Esophagus mucosa (tissue), 1 donor: ENCODE measurements at regions not wholly inside any gene's neighbourhood (a gene's known extent, or its start where the extent isn't known, plus 50 kb on each side); places are given as distances from the start of the nearest gene placed in this dataset.
A peak's percentile ranks its signal among the peaks of the same experiment; 100 is the strongest.
"Not testable (repeated sequence)": the region's sequence is repeated elsewhere in the genome, so short reads cannot be mapped to it uniquely, and the experiment has no call there.

Experiments used
- ATAC-seq: fragments of 200-7000 bp; cut with Tn5 transposase; one replicate; pipeline ENCODE4 v1.9.1; 2020
- donor health status: DM: yes; HTN: yes; CAD: no.

DNA sequence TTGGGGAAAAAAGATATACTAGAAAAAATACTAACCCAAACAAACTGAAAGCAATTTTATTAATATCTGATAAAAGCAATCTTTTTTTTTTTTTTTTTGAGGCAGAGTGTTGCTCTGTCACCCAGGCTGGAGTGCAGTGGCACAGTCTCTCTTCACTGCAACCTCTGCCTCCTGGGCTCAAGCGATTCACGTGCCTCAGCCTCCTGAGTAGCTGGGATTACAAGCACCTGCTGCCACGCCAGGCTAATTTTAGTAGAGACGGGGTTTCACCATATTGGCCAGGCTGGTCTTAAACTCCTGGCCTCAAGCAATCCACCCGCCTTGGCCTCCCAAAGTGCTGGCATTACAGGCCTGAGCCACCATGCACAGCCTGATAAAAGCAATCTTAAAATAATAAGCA is 467.5 kb upstream of the TNC start:
- not testable (repeated sequence) for ATAC-seq

DNA sequence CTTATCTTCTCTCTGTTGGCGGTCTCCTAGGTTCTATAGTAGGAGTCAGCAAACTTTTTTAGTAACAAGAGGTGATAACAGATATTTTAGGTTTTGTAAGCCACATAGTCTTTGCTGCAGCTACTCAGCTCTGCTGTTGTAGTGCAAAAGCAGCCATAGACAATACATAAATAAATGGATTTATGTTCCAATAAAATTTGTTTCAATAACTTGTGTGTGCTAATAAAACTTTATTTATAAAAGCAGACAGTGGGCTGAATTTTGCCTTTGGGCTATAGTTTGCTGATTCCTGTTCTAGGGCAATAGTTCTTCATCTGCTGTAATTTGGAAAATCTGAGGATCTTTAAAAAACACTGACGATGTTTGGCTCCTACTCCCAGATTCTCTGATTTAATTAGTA is 469.4 kb upstream of the TNC start:
- no peak for ATAC-seq

DNA sequence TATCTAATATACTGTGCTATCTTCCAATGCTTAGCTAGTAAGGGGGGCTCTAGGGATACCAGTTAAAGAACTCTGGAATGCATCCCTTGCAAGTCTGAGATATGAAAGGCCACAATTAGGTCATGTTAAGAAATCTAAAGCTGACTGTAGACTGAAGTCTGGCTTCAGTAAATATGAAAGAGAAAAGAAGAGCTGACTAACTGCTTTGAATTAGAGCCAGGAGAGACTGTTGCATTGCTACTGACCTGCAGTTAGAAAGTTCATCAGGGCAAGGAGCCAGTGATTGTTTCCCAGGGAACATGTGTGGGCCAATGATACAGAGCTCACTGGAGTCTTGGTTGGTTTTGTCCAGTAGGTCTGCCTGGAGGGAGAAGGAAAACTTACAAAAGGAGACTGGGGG is 472.1 kb upstream of the TNC start:
- peak; percentile 67 for ATAC-seq

DNA sequence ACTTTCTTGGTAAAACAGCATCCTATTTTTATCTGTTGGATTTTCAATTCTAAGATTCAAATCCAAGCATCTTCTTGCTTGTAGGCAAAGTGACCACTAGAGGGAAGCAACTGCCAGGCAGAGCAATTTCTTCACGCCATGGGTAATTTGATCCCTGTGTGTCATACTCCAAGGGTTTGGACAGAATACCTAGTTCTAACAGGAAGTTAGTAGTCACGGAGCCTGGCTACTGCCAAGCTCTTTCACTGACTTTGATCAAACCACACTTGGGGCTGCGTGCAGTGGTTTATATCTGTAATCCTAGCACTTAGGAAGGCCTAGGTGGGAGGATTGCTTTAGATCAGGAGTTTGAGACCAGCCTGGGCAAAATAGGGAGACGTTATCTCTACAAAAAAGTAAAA is 473.6 kb upstream of the TNC start:
- peak; percentile 95 for ATAC-seq

DNA sequence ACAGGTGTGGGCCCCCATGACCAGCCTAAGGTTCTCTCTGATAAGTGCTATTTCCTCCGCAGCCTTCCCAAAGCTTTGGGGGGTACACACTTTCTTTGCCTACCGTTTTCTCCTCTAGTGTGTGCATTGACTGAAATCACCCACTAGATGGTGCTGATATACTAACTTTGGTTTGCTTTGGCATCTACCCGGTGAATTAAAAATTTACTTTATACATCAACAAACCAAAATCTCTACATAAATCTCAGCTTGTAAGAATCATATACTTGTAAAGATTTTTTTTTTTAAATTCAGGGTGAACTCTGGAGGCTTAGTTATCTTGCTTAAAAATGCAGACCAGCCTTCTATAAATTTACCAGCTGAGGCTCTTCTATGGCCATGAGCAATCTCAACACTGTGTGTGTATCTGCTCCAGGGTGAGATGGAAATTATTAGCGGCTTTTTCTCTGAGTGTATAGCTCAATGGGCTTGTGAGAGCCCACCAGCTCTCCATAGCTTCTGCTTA is 475.7 kb upstream of the TNC start:
- ATAC-seq: no peak

DNA sequence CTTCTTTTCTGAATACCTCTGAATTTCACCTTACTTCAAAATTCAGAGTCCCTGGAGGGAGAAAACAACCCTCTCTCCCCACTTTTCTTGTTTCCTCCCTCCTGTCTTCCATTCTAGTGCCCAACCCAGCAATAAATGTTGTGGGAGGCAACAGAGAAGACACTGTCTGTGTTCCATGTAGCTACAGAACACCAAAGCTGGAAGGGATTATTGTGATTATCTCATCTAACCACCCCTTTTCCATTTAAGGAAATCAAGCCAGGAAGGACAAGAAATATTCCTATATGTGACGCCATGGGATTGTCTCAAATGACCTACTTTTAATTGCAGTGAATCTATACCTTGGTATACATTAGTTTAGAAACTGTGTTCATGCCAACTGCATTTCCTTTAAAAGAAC is 476.6 kb upstream of the TNC start:
- ATAC-seq: peak; percentile 41

DNA sequence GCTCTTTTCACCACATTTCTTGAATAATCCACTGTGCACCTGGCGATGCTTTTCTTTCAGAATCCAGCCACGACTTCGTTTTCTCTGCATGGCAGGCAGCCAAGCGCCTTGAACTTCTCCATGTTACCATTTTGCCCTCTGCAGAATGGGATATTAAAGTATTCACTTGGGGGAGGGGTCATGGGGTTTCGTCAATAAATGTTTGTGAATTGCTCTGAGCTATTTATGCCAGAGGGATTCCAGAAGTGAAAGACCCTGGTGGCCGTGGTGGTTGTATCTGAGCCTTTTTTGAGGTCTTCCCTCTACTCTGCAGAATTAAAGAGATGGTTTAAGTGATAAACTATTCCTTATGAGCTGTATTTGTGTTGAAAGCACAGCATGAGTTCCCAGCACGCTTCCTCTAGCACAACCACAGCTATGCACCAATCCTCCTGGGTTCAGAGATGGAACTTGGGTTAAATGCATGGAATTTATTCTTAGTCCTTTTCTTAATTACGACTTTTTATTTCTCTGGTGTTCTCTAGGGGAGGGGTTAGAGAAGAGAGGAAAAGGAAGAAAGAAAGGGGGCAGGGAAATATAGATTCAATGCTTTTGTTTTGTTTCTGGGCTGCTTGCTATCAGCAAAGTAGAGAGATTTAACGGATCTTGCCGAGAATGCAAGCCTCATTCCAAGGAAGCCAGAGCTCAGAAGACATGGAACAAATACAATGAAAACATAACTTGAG is 478.2 kb upstream of the TNC start:
- ATAC-seq: no peak

DNA sequence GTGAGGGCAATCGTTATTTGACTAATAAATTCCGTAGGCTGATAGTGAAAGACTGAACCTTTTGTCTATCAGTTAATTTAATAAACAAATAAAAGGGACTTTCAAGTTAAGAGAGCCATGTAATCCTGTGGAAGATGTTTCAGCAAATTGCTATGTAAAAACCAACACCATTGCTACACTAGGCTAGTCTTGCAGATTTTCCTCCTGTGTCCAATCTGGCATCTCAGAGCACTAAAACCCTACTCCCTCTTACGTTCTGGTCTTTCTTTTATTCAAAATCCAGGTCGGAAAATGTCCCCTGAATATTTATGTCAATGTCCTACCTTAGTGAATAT is 478.8 kb upstream of the TNC start:
- no peak for ATAC-seq

DNA sequence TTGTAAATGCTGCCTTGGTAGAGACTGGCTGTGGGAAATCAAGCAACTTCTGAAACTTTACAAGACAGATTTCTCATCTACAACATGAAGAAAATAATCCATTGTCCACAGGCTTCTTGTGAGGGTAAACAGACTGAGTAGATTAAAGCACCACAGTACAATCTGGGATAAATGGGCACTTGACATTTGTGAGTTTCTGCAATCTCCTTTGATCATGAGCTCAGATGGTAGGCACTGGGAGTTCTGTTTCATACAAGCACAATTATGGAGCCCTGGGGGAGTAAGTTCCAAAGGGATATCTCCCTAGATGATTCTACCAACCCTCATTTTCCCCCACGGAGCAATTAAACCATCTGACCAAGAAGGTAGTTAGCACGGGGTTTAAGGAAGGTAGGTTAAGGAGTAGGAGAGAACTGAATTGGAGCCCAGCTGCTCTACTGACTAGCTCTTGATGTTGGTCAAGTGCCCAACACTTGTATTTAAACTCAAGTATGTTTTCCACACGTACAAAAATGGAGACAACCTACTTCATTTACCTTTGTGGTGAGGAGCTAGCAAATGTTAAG is 479.5 kb upstream of the TNC start:
- no peak for ATAC-seq

DNA sequence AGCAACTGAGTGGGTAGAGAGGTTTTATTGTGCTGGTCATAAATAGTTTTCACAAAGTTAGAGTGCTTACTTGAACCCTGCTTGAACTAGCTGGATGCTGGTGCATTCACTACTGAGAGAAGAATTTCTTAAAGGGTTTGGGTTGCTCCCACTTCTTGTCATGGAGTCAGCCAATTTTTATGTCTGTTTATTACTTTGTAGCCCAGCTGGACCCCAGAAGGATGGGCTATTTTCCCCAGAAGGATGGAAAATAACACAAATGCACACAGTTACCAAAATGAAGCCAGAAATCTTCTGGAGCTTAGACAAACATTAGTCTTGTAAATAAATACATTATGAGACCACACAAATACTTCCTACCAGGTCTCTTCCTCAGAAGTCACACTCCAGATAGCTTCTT is 480.8 kb upstream of the TNC start:
- no peak for ATAC-seq

DNA sequence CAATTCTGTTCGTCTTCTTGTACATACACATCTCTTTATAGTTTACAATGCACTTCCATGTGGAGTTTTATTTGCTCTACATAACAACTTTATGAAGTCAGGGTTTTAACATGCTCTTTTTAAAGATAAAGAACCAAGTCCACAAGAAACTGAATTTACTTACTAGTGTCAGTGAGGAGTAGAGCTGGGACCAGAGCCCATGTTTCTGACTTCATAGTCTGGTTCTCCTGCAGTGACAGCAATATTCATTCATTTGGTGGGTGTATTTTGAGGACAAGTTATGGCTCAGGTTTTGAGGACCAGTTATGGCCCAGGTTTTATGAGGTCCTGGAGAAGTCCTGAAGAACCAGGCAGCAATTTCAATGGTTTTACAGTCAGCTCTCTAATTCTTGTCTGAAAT is 481.9 kb upstream of the TNC start:
- no peak for ATAC-seq

DNA sequence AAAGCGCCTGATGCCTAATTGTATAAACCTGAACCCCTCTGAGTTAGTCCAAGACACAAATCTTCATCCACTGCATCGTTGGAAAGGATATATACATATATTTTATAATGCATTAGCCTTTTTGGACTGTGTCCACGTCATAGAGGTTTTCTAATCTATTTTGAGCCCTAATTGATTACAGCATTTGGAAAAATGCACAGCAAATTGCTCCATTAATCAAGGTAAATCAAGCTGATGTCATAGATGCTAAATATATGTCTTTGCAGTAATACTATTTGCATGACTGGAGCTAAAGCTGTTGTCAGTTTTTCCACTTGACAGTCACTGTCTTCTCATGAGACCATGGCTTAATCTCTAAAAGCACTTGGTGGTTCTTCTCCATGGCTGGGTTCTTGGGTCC is 483.5 kb upstream of the TNC start:
- ATAC-seq: no peak

DNA sequence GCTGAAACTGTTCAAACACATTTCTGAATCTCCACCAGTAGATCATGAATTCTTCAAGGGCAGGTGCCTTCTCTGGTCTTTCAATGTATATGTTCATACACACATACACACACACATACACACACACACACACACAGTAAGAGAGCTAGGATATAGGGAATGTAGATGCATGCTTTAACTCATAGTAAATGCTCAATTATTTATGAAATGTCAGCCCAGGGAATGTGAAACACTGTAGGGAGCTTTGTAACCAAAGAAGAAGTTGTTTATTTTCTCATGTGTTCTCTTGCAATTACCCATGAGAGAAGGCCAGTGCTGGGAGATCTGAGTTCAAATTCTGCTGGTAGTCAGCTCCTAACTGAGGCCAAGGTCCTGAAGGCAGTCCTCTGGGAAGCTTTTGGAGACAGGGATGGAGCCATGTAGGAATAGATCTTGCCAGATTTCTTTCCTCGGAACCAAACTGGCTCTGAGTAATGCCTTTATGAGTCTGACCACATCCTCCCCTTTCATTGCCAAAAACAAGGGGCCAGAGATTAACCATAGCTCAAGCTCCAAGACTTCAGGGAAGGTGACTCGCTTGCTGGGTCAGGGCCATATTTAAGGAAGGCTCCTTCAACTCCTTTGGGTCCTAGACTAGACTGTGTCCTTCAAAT is 487.0 kb upstream of the TNC start:
- ATAC-seq: peak; percentile 47

DNA sequence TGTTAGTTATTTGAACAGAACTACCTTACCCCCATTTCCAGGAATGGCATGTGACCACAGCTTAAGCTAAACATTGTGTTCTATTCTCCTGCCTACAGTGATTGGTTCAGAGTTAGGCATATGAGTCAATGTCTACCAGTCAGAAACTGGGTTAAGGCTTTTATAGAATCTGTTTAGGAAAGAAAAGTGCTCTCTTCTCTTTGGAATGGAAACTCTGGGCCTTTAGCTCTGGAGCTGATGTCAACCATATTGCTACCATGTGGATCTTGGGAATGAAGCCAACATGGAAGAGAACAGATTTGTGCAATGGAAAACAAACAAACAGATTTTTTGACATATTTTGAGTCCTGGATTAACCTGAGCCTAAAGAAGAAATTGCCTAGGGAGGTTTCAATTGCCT is 488.9 kb upstream of the TNC start:
- ATAC-seq: no peak

DNA sequence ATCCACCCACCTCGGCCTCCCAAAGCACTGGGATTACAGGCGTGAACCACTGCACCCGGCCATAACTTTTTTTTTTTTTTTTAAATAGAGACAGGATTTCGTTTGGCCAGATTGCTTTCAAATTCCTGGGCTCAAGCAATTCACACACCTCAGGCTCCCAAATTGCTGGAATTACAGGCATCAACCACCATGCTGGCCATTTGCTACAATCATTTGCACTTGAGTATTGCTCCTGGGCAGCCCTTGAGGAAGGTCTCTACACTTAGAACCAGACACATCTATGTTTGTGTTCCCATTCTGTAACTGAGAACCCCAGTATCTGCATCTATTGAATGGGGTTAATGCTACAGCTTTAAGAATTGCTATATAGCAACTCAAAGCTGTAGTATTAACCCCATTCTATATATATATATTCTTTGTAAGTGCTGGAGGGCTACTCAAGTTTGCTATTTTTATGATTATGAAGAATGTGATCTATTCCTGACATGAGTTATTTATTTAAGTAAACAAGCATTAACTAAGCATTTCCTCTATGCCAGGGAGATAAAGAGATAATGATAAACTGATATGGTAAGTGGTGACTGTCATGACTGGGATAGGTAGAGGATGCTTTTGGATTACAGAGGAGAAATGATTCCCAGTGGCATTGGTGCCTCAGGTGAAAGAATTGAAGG is 496.5 kb upstream of the TNC start:
- no peak for ATAC-seq

DNA sequence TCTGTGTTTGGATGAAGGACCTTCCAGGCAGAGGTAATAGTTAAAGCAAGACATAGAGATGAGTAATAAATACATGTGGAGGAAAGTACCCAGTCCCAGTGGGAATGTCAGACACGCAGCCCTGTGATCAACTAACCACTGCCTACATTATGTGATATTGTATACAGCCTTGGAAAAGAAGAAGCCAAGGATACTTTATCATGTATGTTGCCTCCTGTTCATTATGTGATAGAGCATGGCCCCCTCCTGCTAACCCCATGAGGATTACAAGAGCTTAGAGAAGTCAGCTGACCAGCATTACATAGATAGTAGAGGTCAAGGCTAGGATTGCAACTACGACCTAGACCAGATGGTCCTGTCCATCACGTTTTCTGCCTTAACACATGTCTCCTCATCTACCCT is 497.0 kb upstream of the TNC start:
- ATAC-seq: no peak

DNA sequence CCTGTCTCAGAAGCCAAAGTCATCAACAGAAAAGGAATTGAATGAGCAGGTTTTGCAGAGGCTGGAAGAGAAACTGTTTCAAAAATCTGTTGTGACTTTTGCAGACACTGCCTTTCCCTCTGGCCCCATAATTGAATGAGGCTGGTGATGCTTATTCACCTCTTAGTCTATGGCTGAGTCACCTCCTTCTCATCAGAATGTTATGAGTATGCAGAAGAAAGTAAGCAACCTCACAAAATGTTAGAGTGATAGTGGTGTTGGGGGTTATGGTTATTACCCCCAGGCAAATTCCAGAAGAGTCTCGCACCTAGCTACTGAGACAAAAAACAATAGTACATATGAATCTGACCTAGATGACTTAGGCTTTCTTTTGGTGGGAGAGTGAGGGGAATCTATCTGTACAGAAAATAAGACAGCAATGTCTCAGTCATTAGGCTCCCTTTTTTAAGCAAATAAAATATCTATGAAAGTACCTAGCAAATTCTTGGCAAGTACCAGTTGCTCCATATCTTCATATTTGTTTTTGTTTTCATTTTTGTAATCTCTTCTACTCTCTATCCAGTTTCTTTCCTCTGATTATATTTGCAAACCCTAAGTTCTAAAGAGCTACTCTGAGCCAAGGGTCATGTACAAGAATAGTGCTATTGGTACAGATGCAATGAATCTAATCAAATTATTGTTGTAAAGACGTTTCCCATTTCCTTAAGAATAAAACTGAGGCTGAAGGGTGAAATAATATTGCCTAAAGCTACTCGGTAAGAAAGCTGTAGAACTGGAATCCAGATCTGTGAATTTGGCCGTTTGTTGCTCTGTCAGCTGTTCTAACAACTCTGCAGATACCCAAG is 498.1 kb upstream of the TNC start:
- ATAC-seq: peak; percentile 87

DNA sequence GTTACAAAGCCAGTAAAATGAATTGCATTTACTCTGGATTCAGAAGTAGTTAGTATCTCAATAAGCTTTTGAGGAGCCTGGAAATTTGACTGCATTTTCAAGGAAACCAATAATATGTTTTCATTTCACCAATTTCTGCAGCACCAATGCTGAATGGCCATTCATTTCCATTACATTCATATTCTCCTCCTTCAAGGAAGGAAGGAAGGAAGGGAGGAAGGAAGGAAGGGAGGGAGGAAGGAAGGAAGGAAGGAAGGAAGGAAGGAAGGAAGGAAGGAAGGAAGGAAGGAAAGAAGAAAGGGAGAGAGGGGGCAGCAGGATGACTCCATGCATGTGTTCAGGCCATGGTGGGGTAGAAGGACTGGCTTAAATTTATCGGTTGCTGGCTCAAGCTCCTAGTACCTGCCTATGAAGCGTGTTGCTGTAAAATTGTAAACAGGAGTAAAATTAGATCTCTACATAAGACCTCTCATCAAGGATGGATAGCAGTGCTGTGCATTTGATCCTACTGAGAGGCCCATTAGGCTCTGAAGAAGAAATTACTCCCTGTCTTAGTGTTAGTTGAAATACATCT is 498.8 kb upstream of the TNC start:
- ATAC-seq: no peak

DNA sequence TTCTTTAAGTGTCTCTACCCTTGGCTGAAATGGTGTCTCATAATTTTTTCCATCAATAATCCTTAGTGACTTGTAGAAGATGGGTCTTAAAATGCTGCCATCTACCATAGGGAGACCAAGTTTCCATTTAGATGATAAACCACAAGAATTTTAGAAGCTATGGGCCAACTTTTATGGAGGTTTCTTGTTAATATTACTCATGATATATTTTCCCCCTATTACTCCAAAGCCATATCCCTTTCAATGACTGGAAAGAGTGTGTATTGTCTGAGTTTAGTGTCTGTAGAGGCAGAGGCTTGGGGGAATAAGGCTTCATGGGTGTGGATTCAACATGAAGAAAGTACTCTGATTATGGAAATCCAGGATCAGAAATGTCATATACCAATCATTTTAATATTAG is 507.3 kb upstream of the TNC start:
- no peak for ATAC-seq

DNA sequence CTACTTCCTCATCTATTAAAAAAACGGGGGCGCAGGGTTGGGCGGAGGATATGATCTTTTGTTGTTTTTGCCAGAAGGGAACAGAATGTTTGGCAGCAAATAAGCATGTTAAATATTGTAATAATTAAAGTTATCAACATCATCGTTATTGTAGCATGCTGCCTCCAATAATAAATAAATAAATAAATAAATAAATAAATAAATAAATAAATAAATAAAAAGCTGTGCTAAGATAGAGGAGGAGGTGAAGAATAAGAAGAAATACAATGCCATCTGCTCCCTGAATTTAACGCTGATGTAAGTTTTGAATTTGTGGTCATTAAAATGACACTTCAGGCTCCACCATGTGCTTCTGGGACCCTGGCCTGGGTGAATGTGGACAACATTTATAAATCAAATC is 508.0 kb upstream of the TNC start:
- ATAC-seq: no peak

DNA sequence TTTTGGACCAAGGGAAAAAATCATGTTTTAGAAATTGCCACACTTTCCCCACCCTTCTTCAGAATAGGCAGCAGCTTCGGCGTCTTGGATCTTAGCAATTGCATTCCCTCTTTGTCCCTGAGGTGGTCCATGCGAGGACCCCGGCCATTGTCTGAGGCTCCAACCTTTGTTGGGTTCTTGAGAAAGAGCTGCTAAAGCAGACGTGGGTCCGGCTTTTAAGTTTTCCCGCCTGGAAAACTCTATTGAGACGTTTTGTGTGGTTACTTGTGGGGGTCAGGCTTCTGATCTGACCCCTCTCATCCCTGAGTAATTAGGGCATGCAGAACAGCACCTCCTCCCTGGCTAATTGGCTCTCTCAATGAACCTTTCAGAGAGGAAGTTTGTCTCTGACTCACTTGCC is 509.6 kb upstream of the TNC start:
- no peak for ATAC-seq

DNA sequence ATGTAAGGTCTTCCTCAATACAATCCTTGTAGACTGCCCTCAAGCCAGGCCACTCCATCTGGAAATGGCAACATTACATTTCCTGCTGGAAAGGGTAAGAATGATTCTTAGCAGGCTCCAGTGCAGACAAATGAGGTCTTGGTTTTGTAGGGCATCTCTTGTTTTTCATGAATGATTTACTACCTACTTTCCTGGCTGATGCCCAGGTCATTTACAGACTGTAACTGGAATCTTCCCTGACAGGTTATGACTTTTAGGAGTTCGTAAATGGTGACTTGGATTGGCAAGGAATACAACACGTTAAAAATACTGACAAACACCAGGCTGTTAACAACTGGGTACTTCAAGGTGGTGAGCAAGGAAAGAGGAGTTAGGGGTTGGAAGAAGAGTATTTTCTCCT is 510.5 kb upstream of the TNC start:
- no peak for ATAC-seq
